ENCODE measurements at regions not wholly inside any gene's neighbourhood (a gene's known extent, or its start where the extent isn't known, plus 50 kb on each side); places are given as distances from the start of the nearest gene placed in this dataset.

DNA sequence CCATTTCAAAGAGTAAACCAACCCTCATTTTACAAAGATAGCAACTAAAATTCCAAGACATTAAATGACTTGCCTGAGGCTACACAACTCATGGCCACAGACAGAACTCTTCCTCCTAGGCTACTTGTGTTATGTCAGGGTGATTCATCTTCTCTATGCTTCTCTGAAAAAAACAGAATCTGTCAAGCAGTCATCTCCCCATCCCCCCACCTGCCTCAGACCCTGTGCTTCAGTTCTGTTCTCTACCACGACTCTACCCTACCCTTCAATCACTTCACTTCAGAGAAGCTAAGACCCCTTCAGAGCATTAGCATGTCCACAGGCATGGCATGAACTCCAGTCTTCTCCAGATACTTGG is 277.7 kb upstream of the PTGER4 start:
- Histone ChIP-seq H3K9me3 (ENCODE audit: control insufficient read depth in 1 of 2, low read length in 2 of 2) (no peaks in the 10 kb centered on the region), H3K4me3 (ENCODE audit: low read length in 2 of 2) (no peak overlapping the region), H3K4me1 (ENCODE audit: insufficient read depth, low read length) (peaks cover 53% of the 10 kb centered on the region), H3K27ac (ENCODE audit: low read depth, low read length) (peak overlapping the region; percentile 16), H3K27me3 (ENCODE audit: insufficient read depth, low read length) (no peaks in the 10 kb centered on the region), H3K36me3 (ENCODE audit: insufficient read depth, low read length) (no peaks in the 10 kb centered on the region)
- CTCF ChIA-PET (ENCODE audit: partially characterized antibody) = interaction anchor here (1.0 to 11.5 kb wide), 6 partner anchors 10 to 284 kb away, joined by 3 to 111 read pairs (median 6); no protein-coding TSS in a partner anchor
- Mint-ChIP-seq H3K4me1 (peaks cover 51 to 79% (median 65%) of the 10 kb centered on the region in 4 donors), H3K36me3 (peaks cover 0 to 2% of the 10 kb centered on the region in 2 donors), H3K27ac (peak overlapping the region; percentile 49 to 93 (median 89)), H3K4me3 (peak overlapping the region in 4 of 8 donors; percentile 5 to 57 (median 30)), H3K9me3 (no peaks in the 10 kb centered on the region), H3K27me3 (no peaks in the 10 kb centered on the region)
- intact Hi-C loops (cut with micrococcal nuclease) = loop anchor here (5.0 kb wide), 1 partner anchor 35 kb away; no protein-coding TSS in a partner anchor
- DNase-seq = peak in 1 of 5 donors; percentile 51
- POLR2A ChIA-PET (ENCODE audit: partially characterized antibody) = interaction anchor here (0.7 to 13.0 kb wide), 6 partner anchors 8 to 279 kb away, joined by 3 to 169 read pairs (median 4); no protein-coding TSS in a partner anchor

- intact Hi-C loops (cut with micrococcal nuclease) = loop anchor here (5.0 kb wide), 1 partner anchor 36 kb away; no protein-coding TSS in a partner anchor
- H3K27ac Mint-ChIP-seq = peak overlapping the region; percentile 49 to 93 (median 89)
- no peak for DNase-seq
- H3K9me3 ChIP-seq (ENCODE audit: control insufficient read depth in 1 of 2, low read length in 2 of 2) = no peaks in the 10 kb centered on the region
- H3K4me3 Mint-ChIP-seq = peak overlapping the region in 5 of 8 donors; percentile 12 to 73 (median 47)
- H3K27me3 ChIP-seq (ENCODE audit: insufficient read depth, low read length) = no peaks in the 10 kb centered on the region
- H3K36me3 ChIP-seq (ENCODE audit: insufficient read depth, low read length) = no peaks in the 10 kb centered on the region
- peaks cover 48 to 73% (median 60%) of the 10 kb centered on the region in 4 donors for H3K4me1 Mint-ChIP-seq
- H3K36me3 Mint-ChIP-seq = no peaks in the 10 kb centered on the region
- no peaks in the 10 kb centered on the region for H3K9me3 Mint-ChIP-seq
- peak overlapping the region; percentile 16 for H3K27ac ChIP-seq (ENCODE audit: low read depth, low read length)
- CTCF ChIA-PET (ENCODE audit: partially characterized antibody) = interaction anchor here (1.0 to 1.9 kb wide), 4 partner anchors 9 to 36 kb away, joined by 3 to 11 read pairs (median 8); no protein-coding TSS in a partner anchor
- POLR2A ChIA-PET (ENCODE audit: partially characterized antibody) = interaction anchor here (0.7 to 13.0 kb wide), 7 partner anchors 9 to 278 kb away, joined by 3 to 169 read pairs (median 5); partner anchors contain the start of gene PTGER4
- peaks cover 47% of the 10 kb centered on the region for H3K4me1 ChIP-seq (ENCODE audit: insufficient read depth, low read length)
- no peak overlapping the region for H3K4me3 ChIP-seq (ENCODE audit: low read length in 2 of 2)
- no peaks in the 10 kb centered on the region for H3K27me3 Mint-ChIP-seq
These were observed 278.3 kb upstream of the PTGER4 start for GRCh38 chr5:40401284-40402006.

DNA sequence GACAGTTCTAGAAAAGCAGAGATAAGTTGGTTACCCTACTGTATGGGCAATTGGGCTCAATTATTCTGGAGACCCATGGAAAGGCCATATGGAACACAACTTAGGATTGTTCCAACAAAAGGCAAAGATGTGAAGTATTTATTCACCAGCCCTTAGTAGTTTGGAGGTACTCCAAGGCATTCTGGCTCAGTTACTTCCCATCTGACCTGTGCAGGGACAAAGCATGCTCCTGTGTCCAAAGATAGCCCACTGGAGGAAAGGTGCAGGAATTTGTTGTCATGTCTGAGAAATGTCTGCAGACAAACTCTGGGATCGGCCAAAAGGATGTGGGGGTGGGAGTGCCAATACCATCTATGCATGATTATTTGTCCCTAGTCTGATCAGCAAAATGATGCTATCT is 279.5 kb upstream of the PTGER4 start:
- no peaks in the 10 kb centered on the region for H3K27me3 ChIP-seq (ENCODE audit: insufficient read depth, low read length)
- no peaks in the 10 kb centered on the region for H3K9me3 ChIP-seq (ENCODE audit: control insufficient read depth in 1 of 2, low read length in 2 of 2)
- H3K4me3 Mint-ChIP-seq = no peak overlapping the region
- no peaks in the 10 kb centered on the region for H3K27me3 Mint-ChIP-seq
- H3K27ac ChIP-seq (ENCODE audit: low read depth, low read length) = no peak overlapping the region
- H3K4me1 ChIP-seq (ENCODE audit: insufficient read depth, low read length) = peaks cover 35% of the 10 kb centered on the region
- H3K27ac Mint-ChIP-seq = peak overlapping the region in 1 of 7 donors; percentile 9
- H3K9me3 Mint-ChIP-seq = no peaks in the 10 kb centered on the region
- intact Hi-C loops (cut with micrococcal nuclease) = loop anchor here (5.0 kb wide), 1 partner anchor 37 kb away; no protein-coding TSS in a partner anchor
- peaks cover 42 to 61% (median 50%) of the 10 kb centered on the region in 4 donors for H3K4me1 Mint-ChIP-seq
- POLR2A ChIA-PET (ENCODE audit: partially characterized antibody) = interaction anchor here (2.0 kb wide), 1 partner anchor 10 kb away, joined by 8 read pairs; no protein-coding TSS in a partner anchor
- no peaks in the 10 kb centered on the region for H3K36me3 ChIP-seq (ENCODE audit: insufficient read depth, low read length)
- no peak for DNase-seq
- no peaks in the 10 kb centered on the region for H3K36me3 Mint-ChIP-seq
- CTCF ChIA-PET (ENCODE audit: partially characterized antibody) = no interaction called here
- no peak overlapping the region for H3K4me3 ChIP-seq (ENCODE audit: low read length in 2 of 2)

DNA sequence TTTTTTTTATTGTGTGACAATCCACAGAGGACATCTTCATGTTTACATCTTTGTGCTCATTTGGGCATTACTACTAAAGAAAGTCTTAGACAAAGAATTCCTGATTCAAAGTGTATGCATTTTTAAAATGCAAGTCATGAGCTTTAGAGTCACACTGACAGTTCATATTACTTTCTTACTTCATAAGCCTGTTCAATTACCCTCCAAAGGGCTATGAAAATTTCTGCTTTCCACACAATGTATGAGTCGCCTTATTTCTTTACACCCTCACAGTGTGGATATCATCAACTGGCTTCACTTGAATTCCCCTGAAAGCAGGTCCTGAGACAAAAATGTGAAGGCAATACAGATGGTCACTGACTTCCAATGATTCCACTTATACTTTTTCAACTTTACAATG is 280.4 kb upstream of the PTGER4 start:
- Histone ChIP-seq H3K9me3 (ENCODE audit: control insufficient read depth in 1 of 2, low read length in 2 of 2) (no peaks in the 10 kb centered on the region), H3K4me3 (ENCODE audit: low read length in 2 of 2) (no peak overlapping the region), H3K27ac (ENCODE audit: low read depth, low read length) (no peak overlapping the region), H3K27me3 (ENCODE audit: insufficient read depth, low read length) (no peaks in the 10 kb centered on the region), H3K4me1 (ENCODE audit: insufficient read depth, low read length) (peaks cover 26% of the 10 kb centered on the region), H3K36me3 (ENCODE audit: insufficient read depth, low read length) (no peaks in the 10 kb centered on the region)
- H3K36me3 Mint-ChIP-seq = no peaks in the 10 kb centered on the region
- no peaks in the 10 kb centered on the region for H3K9me3 Mint-ChIP-seq
- no peak for DNase-seq
- H3K4me3 Mint-ChIP-seq = no peak overlapping the region
- ChIA-PET POLR2A (ENCODE audit: partially characterized antibody) (interaction anchor here (1.8 to 2.0 kb wide), 2 partner anchors 9 to 11 kb away, joined by 5 to 8 read pairs; no protein-coding TSS in a partner anchor), CTCF (ENCODE audit: partially characterized antibody) (no interaction called here)
- no peaks in the 10 kb centered on the region for H3K27me3 Mint-ChIP-seq
- intact Hi-C loops (cut with micrococcal nuclease) = no loop called here
- peaks cover 34 to 52% (median 42%) of the 10 kb centered on the region in 4 donors for H3K4me1 Mint-ChIP-seq
- no peak overlapping the region for H3K27ac Mint-ChIP-seq

GRCh38 chr5:40397976-40398375 is 281.7 kb upstream of the PTGER4 start:
- ChIA-PET CTCF (ENCODE audit: partially characterized antibody) (no interaction called here), POLR2A (ENCODE audit: partially characterized antibody) (interaction anchor here (0.7 to 2.0 kb wide), 3 partner anchors 8 to 13 kb away, joined by 3 to 8 read pairs (median 5); no protein-coding TSS in a partner anchor)
- Histone ChIP-seq H3K9me3 (ENCODE audit: control insufficient read depth in 1 of 2, low read length in 2 of 2) (no peaks in the 10 kb centered on the region), H3K27me3 (ENCODE audit: insufficient read depth, low read length) (no peaks in the 10 kb centered on the region), H3K27ac (ENCODE audit: low read depth, low read length) (no peak overlapping the region), H3K4me1 (ENCODE audit: insufficient read depth, low read length) (peaks cover 17% of the 10 kb centered on the region), H3K4me3 (ENCODE audit: low read length in 2 of 2) (no peak overlapping the region), H3K36me3 (ENCODE audit: insufficient read depth, low read length) (no peaks in the 10 kb centered on the region)
- Mint-ChIP-seq H3K27ac (peak overlapping the region in 2 of 7 donors; percentile 56 to 60), H3K36me3 (no peaks in the 10 kb centered on the region), H3K4me3 (no peak overlapping the region), H3K4me1 (peaks cover 25 to 39% (median 30%) of the 10 kb centered on the region in 4 donors), H3K27me3 (no peaks in the 10 kb centered on the region), H3K9me3 (peaks cover 0 to 1% (median 0%) of the 10 kb centered on the region in 8 donors)
- intact Hi-C loops (cut with micrococcal nuclease) = no loop called here
- no peak for DNase-seq

GRCh38 chr5:40397091-40397490 is 282.6 kb upstream of the PTGER4 start:
- H3K9me3 Mint-ChIP-seq = peaks cover 0 to 1% (median 0%) of the 10 kb centered on the region in 8 donors

GRCh38 chr5:40396317-40396716 is 283.4 kb upstream of the PTGER4 start:
- H3K27ac Mint-ChIP-seq = peak overlapping the region in 1 of 7 donors; percentile 32
- H3K4me3 Mint-ChIP-seq = no peak overlapping the region
- H3K4me1 Mint-ChIP-seq = peaks cover 19 to 38% (median 29%) of the 10 kb centered on the region in 4 donors
- Histone ChIP-seq H3K9me3 (ENCODE audit: control insufficient read depth in 1 of 2, low read length in 2 of 2) (no peaks in the 10 kb centered on the region), H3K4me1 (ENCODE audit: insufficient read depth, low read length) (peaks cover 20% of the 10 kb centered on the region), H3K36me3 (ENCODE audit: insufficient read depth, low read length) (no peaks in the 10 kb centered on the region), H3K4me3 (ENCODE audit: low read length in 2 of 2) (no peak overlapping the region), H3K27ac (ENCODE audit: low read depth, low read length) (no peak overlapping the region), H3K27me3 (ENCODE audit: insufficient read depth, low read length) (no peaks in the 10 kb centered on the region)
- no peak for DNase-seq
- H3K36me3 Mint-ChIP-seq = no peaks in the 10 kb centered on the region
- H3K27me3 Mint-ChIP-seq = no peaks in the 10 kb centered on the region
- intact Hi-C loops (cut with micrococcal nuclease) = no loop called here
- POLR2A ChIA-PET (ENCODE audit: partially characterized antibody) = no interaction called here
- CTCF ChIA-PET (ENCODE audit: partially characterized antibody) = no interaction called here
- peaks cover 0 to 1% (median 0%) of the 10 kb centered on the region in 8 donors for H3K9me3 Mint-ChIP-seq

More at GRCh38 chr5:40397091-40397490, 282.6 kb upstream of the PTGER4 start:
- H3K36me3 Mint-ChIP-seq = no peaks in the 10 kb centered on the region
- Histone ChIP-seq H3K9me3 (ENCODE audit: control insufficient read depth in 1 of 2, low read length in 2 of 2) (no peaks in the 10 kb centered on the region), H3K36me3 (ENCODE audit: insufficient read depth, low read length) (no peaks in the 10 kb centered on the region), H3K4me1 (ENCODE audit: insufficient read depth, low read length) (peaks cover 20% of the 10 kb centered on the region), H3K27me3 (ENCODE audit: insufficient read depth, low read length) (no peaks in the 10 kb centered on the region), H3K27ac (ENCODE audit: low read depth, low read length) (no peak overlapping the region), H3K4me3 (ENCODE audit: low read length in 2 of 2) (no peak overlapping the region)
- DNase-seq = no peak
- CTCF ChIA-PET (ENCODE audit: partially characterized antibody) = no interaction called here
- H3K27ac Mint-ChIP-seq = no peak overlapping the region
- H3K4me1 Mint-ChIP-seq = peaks cover 22 to 38% (median 30%) of the 10 kb centered on the region in 4 donors
- intact Hi-C loops (cut with micrococcal nuclease) = no loop called here
- H3K4me3 Mint-ChIP-seq = no peak overlapping the region
- no peaks in the 10 kb centered on the region for H3K27me3 Mint-ChIP-seq
- POLR2A ChIA-PET (ENCODE audit: partially characterized antibody) = no interaction called here
